ENCODE measurements at regions not wholly inside any gene's neighbourhood (a gene's known extent, or its start where the extent isn't known, plus 50 kb on each side); places are given as distances from the start of the nearest gene placed in this dataset.

GRCh38 chr1:34403156-34403555 is 226.4 kb downstream of the C1orf94 start:
- TF ChIP-seq POLR2A (IDR thresholded peaks at IDR 0.05) (no peak), CTCF (IDR thresholded peaks at IDR 0.05) (no peak)

All from thyroid gland (tissue), 4 donors.